IMR-90 (cell line): ENCODE measurements at regions not wholly inside any gene's neighbourhood (a gene's known extent, or its start where the extent isn't known, plus 50 kb on each side); places are given as distances from the start of the nearest gene placed in this dataset.

Experiments
- ATAC-seq: fragments of 200-7000 bp; cut with Tn5 transposase; 2 replicates; pipeline ENCODE4 v1.9.1; 2020; ENCODE audit warnings: low read depth, mild to moderate bottlenecking, moderate library complexity
- BruUV-seq: library from RNA; stranded (reverse); fragments of 400-500 nt; replicated peaks from 2 replicates; lab custom pipeline; 2021; lab: Mats Ljungman, UMichigan
- CTCF ChIA-PET: fragments of 300-600 bp; formaldehyde crosslinking; extraction: SDS; loops from one replicate; lab custom pipeline; 2021; ENCODE audit warnings: antibody characterized with exemption; lab: Yijun Ruan, JAX
- POLR2A ChIA-PET: fragments of 300-600 bp; sonication (Branson Sonifier 250); formaldehyde crosslinking; loops from one replicate; lab custom pipeline; 2022; ENCODE audit warnings: antibody characterized with exemption; ENCODE audit not compliant: unreplicated experiment; lab: Charles Lee
- DNase-seq: peaks from one replicate; pipeline ENCODE4 v3.0.0; 2013
- H2AFZ ChIP-seq: replicated peaks from 2 replicates; pipeline ENCODE3; 2013; ENCODE audit warnings: low read length, mild to moderate bottlenecking; ENCODE audit not compliant: poor library complexity
- H2AK5ac ChIP-seq: 2 replicates; pipeline ENCODE4 v1.6.1; 2013; ENCODE audit warnings: low read depth, low read length, inconsistent platforms
- H2AK9ac ChIP-seq: replicated peaks from 2 replicates; pipeline ENCODE3; 2013; ENCODE audit warnings: mild to moderate bottlenecking, low read depth, low read length, moderate library complexity; ENCODE audit not compliant: poor library complexity
- H2BK120ac ChIP-seq: 2 replicates; pipeline ENCODE4 v1.6.1; 2013; ENCODE audit warnings: low read depth, low read length, inconsistent platforms
- H2BK15ac ChIP-seq: 3 replicates; pipeline ENCODE4 v1.6.1; 2013; ENCODE audit warnings: low read depth, low read length, inconsistent platforms
- H2BK20ac ChIP-seq: 2 replicates; pipeline ENCODE4 v1.6.1; 2013; ENCODE audit warnings: low read depth, mild to moderate bottlenecking, inconsistent platforms, low read length, moderate library complexity
- H2BK5ac ChIP-seq: 2 replicates; pipeline ENCODE4 v1.6.1; 2013; ENCODE audit warnings: mild to moderate bottlenecking, low read depth, low read length, inconsistent platforms; ENCODE audit not compliant: poor library complexity, severe bottlenecking
- H3K14ac ChIP-seq: replicated peaks from 2 replicates; pipeline ENCODE4 v1.6.1; 2013; ENCODE audit warnings: low read depth, low read length, inconsistent platforms
- H3K18ac ChIP-seq: 2 replicates; pipeline ENCODE4 v1.6.1; 2013; ENCODE audit warnings: low read depth, low read length, control low read depth
- H3K23ac ChIP-seq: 2 replicates; pipeline ENCODE4 v1.6.1; 2013; ENCODE audit warnings: low read depth, low read length, inconsistent platforms
- H3K27ac ChIP-seq: 2 replicates; pipeline ENCODE4 v1.5.1; 2013; ENCODE audit warnings: mild to moderate bottlenecking, control low read depth, low read length; ENCODE audit not compliant: insufficient read depth
- H3K27me3 ChIP-seq: 2 replicates; pipeline ENCODE4 v1.6.1; 2013; ENCODE audit warnings: low read length; ENCODE audit not compliant: control insufficient read depth, insufficient read depth
- H3K36me3 ChIP-seq: 2 replicates; pipeline ENCODE4 v1.6.1; 2013; ENCODE audit warnings: low read length, mixed read lengths; ENCODE audit not compliant: control insufficient read depth, insufficient read depth
- H3K4ac ChIP-seq: 2 replicates; pipeline ENCODE4 v1.6.1; 2013; ENCODE audit warnings: low read depth, low read length, inconsistent platforms
- H3K4me1 ChIP-seq: 2 replicates; pipeline ENCODE4 v1.6.1; 2013; ENCODE audit warnings: low read length, mixed read lengths; ENCODE audit not compliant: control insufficient read depth, insufficient read depth
- H3K4me2 ChIP-seq: 2 replicates; pipeline ENCODE4 v1.6.1; 2013; ENCODE audit warnings: low read depth, mild to moderate bottlenecking, control low read depth, low read length, moderate library complexity
- H3K4me3 ChIP-seq: 2 replicates; pipeline ENCODE4 v1.5.1; 2013; ENCODE audit warnings: low read depth, mild to moderate bottlenecking, control low read depth, low read length, moderate library complexity; ENCODE audit not compliant: insufficient read depth
- H3K56ac ChIP-seq: 2 replicates; pipeline ENCODE4 v1.6.1; 2013; ENCODE audit warnings: low read length, inconsistent platforms; ENCODE audit not compliant: insufficient read depth; ENCODE audit errors: extremely low read depth
- H3K79me1 ChIP-seq, 2 experiments: 2 replicates each; pipeline ENCODE4 v1.6.1; 2013; ENCODE audit warnings: low read length in 2 of 2, inconsistent platforms in 1 of 2, low read depth in 1 of 2
- H3K9ac ChIP-seq: 2 replicates; pipeline ENCODE4 v1.6.1; 2013; ENCODE audit warnings: low read depth, low read length, control low read depth
- H3K9me1 ChIP-seq: 2 replicates; pipeline ENCODE4 v1.6.1; 2013; ENCODE audit warnings: low read length, inconsistent platforms; ENCODE audit not compliant: insufficient read depth
- H3K9me3 ChIP-seq: 2 replicates; pipeline ENCODE4 v1.6.1; 2013; ENCODE audit warnings: low read length; ENCODE audit not compliant: control insufficient read depth, insufficient read depth
- H4K20me1 ChIP-seq: 2 replicates; pipeline ENCODE4 v1.6.1; 2013; ENCODE audit warnings: low read length, inconsistent platforms; ENCODE audit not compliant: insufficient read depth
- H4K5ac ChIP-seq: 2 replicates; pipeline ENCODE4 v1.6.1; 2013; ENCODE audit warnings: mild to moderate bottlenecking, low read depth, low read length, control low read depth
- H4K8ac ChIP-seq, 2 experiments: 2 replicates each; pipeline ENCODE4 v1.6.1; 2013; ENCODE audit warnings: low read depth in 2 of 2, low read length in 2 of 2, control low read depth in 1 of 2, inconsistent platforms in 1 of 2
- H4K91ac ChIP-seq: 2 replicates; pipeline ENCODE4 v1.6.1; 2013; ENCODE audit warnings: low read depth, low read length, inconsistent platforms; ENCODE audit not compliant: insufficient read depth
- BHLHE40 ChIP-seq: fragments of 150-350 bp; IDR thresholded peaks from 2 replicates; pipeline ENCODE4 v1.6.1; 2016; ENCODE audit warnings: mild to moderate bottlenecking, low read depth, low read length
- CHD1 ChIP-seq: IDR thresholded peaks from 2 replicates; pipeline ENCODE4 v1.6.1; 2012; ENCODE audit warnings: low read depth, low read length, improper control_type of control experiment
- CTCF ChIP-seq: conservative IDR thresholded peaks from 2 replicates; pipeline ENCODE4 v1.5.1; 2012; ENCODE audit warnings: mild to moderate bottlenecking, low read depth, low read length, improper control_type of control experiment
- ELK1 ChIP-seq: fragments of 150-350 bp; IDR thresholded peaks from 2 replicates; pipeline ENCODE4 v1.6.1; 2016; ENCODE audit warnings: low read depth, mild to moderate bottlenecking, low read length, moderate library complexity, borderline replicate concordance
- FOS ChIP-seq: fragments of 150-350 bp; IDR thresholded peaks from 2 replicates; pipeline ENCODE4 v1.6.1; 2016; ENCODE audit warnings: low read depth, low read length
- MAFK ChIP-seq: IDR thresholded peaks from 2 replicates; pipeline ENCODE4 v1.6.1; 2012; ENCODE audit warnings: low read depth, low read length, improper control_type of control experiment
- RCOR1 ChIP-seq: IDR thresholded peaks from 2 replicates; pipeline ENCODE4 v1.6.1; 2012; ENCODE audit warnings: mild to moderate bottlenecking, low read length, improper control_type of control experiment; ENCODE audit not compliant: insufficient replicate concordance
- WGBS, 2 experiments: methylation state at CpG; one replicate each; pipeline versions ENCODE4 v1.1.5 to v1.1.7; 2013; ENCODE audit warnings: missing lambda C conversion rate in 2 of 2; ENCODE audit not compliant: insufficient read length in 1 of 2; ENCODE audit errors: extremely low coverage in 2 of 2; 5-methylcytosine and 5-hydroxymethylcytosine counted together
- dilution Hi-C: fragments of 300-500 bp; cut with HindIII; formaldehyde crosslinking; loops from one replicate; pipeline ENCODE4 v1.14.3; 2018; ENCODE audit warnings: low sequenced_read_pairs; ENCODE audit not compliant: unreplicated experiment
- in situ Hi-C: fragments of 300-500 bp; cut with MboI; formaldehyde crosslinking; loops from 3 replicates; pipeline ENCODE4 v1.14.3; 2019; ENCODE audit warnings: low sequenced_read_pairs, inconsistent platforms, mixed read lengths
- intact Hi-C: fragments of 100-400 bp; cut with micrococcal nuclease; formaldehyde crosslinking; loops from 2 replicates; pipeline ENCODE4 v1.10.0; 2022

DNA sequence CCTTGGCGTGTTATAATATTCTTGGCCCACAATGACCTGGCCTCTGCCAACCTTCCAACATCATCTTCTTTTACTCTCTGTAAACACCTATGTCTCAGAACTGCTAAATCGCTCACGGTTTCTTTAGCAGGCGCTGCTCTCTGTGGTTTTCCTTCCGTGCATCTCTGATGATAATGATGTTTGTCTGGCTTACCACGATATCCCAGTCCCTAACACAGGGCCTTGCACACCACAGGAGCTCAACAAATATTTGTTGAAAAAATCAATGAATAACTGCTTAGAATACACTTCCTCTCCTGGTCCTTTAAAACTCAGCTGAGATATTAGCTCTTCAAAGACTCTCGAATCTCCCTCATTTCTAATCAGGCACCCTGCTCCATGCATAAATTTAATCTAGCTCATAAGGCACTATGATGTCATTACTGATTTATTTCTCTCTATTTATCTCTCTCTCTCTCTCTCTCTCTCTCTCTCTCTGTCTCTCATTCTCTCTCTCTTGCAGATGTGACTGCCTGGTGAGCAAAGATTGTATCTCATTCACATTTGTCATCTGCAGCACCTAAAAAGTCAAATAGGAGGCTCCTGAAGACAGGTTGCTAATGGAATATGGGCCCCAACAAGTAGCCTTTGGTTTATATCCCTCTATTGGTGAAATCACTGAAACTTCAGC is 206.4 kb downstream of the NHLRC3 start:
- ATAC-seq = no peak

More for the DNA sequence above, 206.4 kb downstream of the NHLRC3 start:
- Histone ChIP-seq H3K9me1 (no peaks in the 10 kb centered on the region), H4K5ac (no peak overlapping the region), H2BK5ac (no peak overlapping the region), H3K27ac (no peak overlapping the region), H3K4me3 (no peak overlapping the region), H2BK20ac (no peak overlapping the region), H4K8ac (no peak overlapping the region), H3K18ac (no peak overlapping the region), H3K4me1 (no peaks in the 10 kb centered on the region), H3K56ac (no peak overlapping the region), H2AFZ (no peak overlapping the region), H2BK15ac (no peak overlapping the region), H3K9me3 (no peaks in the 10 kb centered on the region), H3K4ac (no peak overlapping the region), H2AK9ac (no peak overlapping the region), H3K4me2 (no peak overlapping the region), H4K20me1 (no peaks in the 10 kb centered on the region), H2AK5ac (no peak overlapping the region), H3K14ac (no peak overlapping the region), H3K36me3 (no peaks in the 10 kb centered on the region), H2BK120ac (no peak overlapping the region), H3K23ac (no peak overlapping the region), H4K91ac (no peak overlapping the region), H3K79me1 (no peaks in the 10 kb centered on the region), H3K27me3 (peaks cover 1% of the 10 kb centered on the region; the same call in 1 of the 2 replicates), H3K9ac (no peak overlapping the region)
- CTCF ChIA-PET = no interaction called here
- dilution Hi-C loops (no loop called here), intact Hi-C loops (no loop called here), in situ Hi-C loops (no loop called here)
- no CpG with 5 or more reads among the region's 7 CpGs for WGBS, 2 experiments
- POLR2A ChIA-PET = no interaction called here
- BruUV-seq = no TSS peak
- no peak for TF ChIP-seq RCOR1
- TF ChIP-seq FOS = no peak
- TF ChIP-seq ELK1 = no peak
- TF ChIP-seq CTCF = no peak
- TF ChIP-seq CHD1 = no peak
- no peak for TF ChIP-seq BHLHE40
- TF ChIP-seq MAFK = no peak
- DNase-seq = no peak
